ENCODE measurements at regions not wholly inside any gene's neighbourhood (a gene's known extent, or its start where the extent isn't known, plus 50 kb on each side); places are given as distances from the start of the nearest gene placed in this dataset.

- intact Hi-C loops (cut with micrococcal nuclease): no loop called here
- ATAC-seq (ENCODE audit: low read depth) (no peak), DNase-seq (no peak)
- Mint-ChIP-seq H3K9me3 (peaks cover 4% of the 10 kb centered on the region), H3K4me1 (no peaks in the 10 kb centered on the region), H3K4me3 (no peak overlapping the region), H3K27me3 (peaks cover 24% of the 10 kb centered on the region), H3K36me3 (ENCODE audit: low read depth) (no peaks in the 10 kb centered on the region), H3K27ac (no peak overlapping the region)
- CTCF ChIA-PET: no interaction called here
- no peak for TF ChIP-seq CTCF (IDR thresholded peaks at IDR 0.05)
- POLR2A ChIA-PET: no interaction called here
These were observed 232.7 kb upstream of the TNRC6C start for GRCh38 chr17:77725846-77726245.

GRCh38 chr17:77726549-77727006 lies 231.9 kb upstream of the TNRC6C start:
- Mint-ChIP-seq H3K27me3 (peaks cover 26% of the 10 kb centered on the region), H3K4me1 (no peaks in the 10 kb centered on the region), H3K27ac (no peak overlapping the region), H3K4me3 (no peak overlapping the region), H3K9me3 (peaks cover 4% of the 10 kb centered on the region), H3K36me3 (ENCODE audit: low read depth) (no peaks in the 10 kb centered on the region)
- intact Hi-C loops (cut with micrococcal nuclease): no loop called here
- ChIA-PET CTCF (no interaction called here), POLR2A (no interaction called here)
- no peak for ATAC-seq (ENCODE audit: low read depth)
- no peak for DNase-seq
- no peak for TF ChIP-seq CTCF (IDR thresholded peaks at IDR 0.05)

GRCh38 chr17:77727037-77727615 lies 231.4 kb upstream of the TNRC6C start:
- peaks cover 4% of the 10 kb centered on the region for H3K9me3 Mint-ChIP-seq
- H3K27ac Mint-ChIP-seq: no peak overlapping the region
- intact Hi-C loops (cut with micrococcal nuclease): no loop called here
- peaks cover 27% of the 10 kb centered on the region for H3K27me3 Mint-ChIP-seq
- no peaks in the 10 kb centered on the region for H3K36me3 Mint-ChIP-seq (ENCODE audit: low read depth)
- ATAC-seq (ENCODE audit: low read depth): no peak
- no peak overlapping the region for H3K4me3 Mint-ChIP-seq
- ChIA-PET CTCF (no interaction called here), POLR2A (no interaction called here)
- TF ChIP-seq CTCF (IDR thresholded peaks at IDR 0.05): no peak
- H3K4me1 Mint-ChIP-seq: no peaks in the 10 kb centered on the region
- no peak for DNase-seq

- no peak overlapping the region for H3K4me3 Mint-ChIP-seq
- DNase-seq (no peak), ATAC-seq (ENCODE audit: low read depth) (no peak)
- ChIA-PET POLR2A (no interaction called here), CTCF (no interaction called here)
- H3K36me3 Mint-ChIP-seq (ENCODE audit: low read depth): peaks cover 2% of the 10 kb centered on the region
- no peak overlapping the region for H3K27ac Mint-ChIP-seq
- H3K4me1 Mint-ChIP-seq: no peaks in the 10 kb centered on the region
- no peak for TF ChIP-seq CTCF (IDR thresholded peaks at IDR 0.05)
- H3K9me3 Mint-ChIP-seq: peaks cover 13% of the 10 kb centered on the region
- intact Hi-C loops (cut with micrococcal nuclease): no loop called here
- H3K27me3 Mint-ChIP-seq: peaks cover 27% of the 10 kb centered on the region
These were observed 230.1 kb upstream of the TNRC6C start for GRCh38 chr17:77728474-77728795.

- no peak overlapping the region for H3K4me3 Mint-ChIP-seq
- peaks cover 31% of the 10 kb centered on the region for H3K27me3 Mint-ChIP-seq
- no peak for DNase-seq
- peaks cover 2% of the 10 kb centered on the region for H3K36me3 Mint-ChIP-seq (ENCODE audit: low read depth)
- no peaks in the 10 kb centered on the region for H3K4me1 Mint-ChIP-seq
- H3K27ac Mint-ChIP-seq: no peak overlapping the region
- peaks cover 13% of the 10 kb centered on the region for H3K9me3 Mint-ChIP-seq
- POLR2A ChIA-PET: no interaction called here
- intact Hi-C loops (cut with micrococcal nuclease): no loop called here
- CTCF ChIA-PET: no interaction called here
- no peak for TF ChIP-seq CTCF (IDR thresholded peaks at IDR 0.05)
- ATAC-seq (ENCODE audit: low read depth): no peak
These were observed 229.6 kb upstream of the TNRC6C start for GRCh38 chr17:77728871-77729270.

Measured in activated B cell treated with CpG ODN at 0.5 μM for 24 hours (primary cell).